Stimulated activated CD4-positive, alpha-beta T cell treated with anti-CD3 and anti-CD28 coated beads, Interleukin-4, amount 100 ng/mL, for 24 hours (primary cell): ENCODE measurements at regions not wholly inside any gene's neighbourhood (a gene's known extent, or its start where the extent isn't known, plus 50 kb on each side); places are given as distances from the start of the nearest gene placed in this dataset.

ENCODE experiments used
- DNase-seq: peaks from one replicate; pipeline ENCODE4 v3.0.0-alpha.2; 2020

GRCh38 chr9:89869793-89870580, 265.2 kb downstream of the GADD45G start:
- DNase-seq, result no peak

GRCh38 chr9:89871871-89872331, 267.1 kb downstream of the GADD45G start:
- DNase-seq, result no peak

GRCh38 chr9:89872426-89872912, 267.7 kb downstream of the GADD45G start:
- DNase-seq, result no peak

- DNase-seq, result no peak
These were observed 268.3 kb downstream of the GADD45G start for GRCh38 chr9:89872913-89873707.

GRCh38 chr9:89873801-89874200, 269.0 kb downstream of the GADD45G start:
- DNase-seq, result no peak

GRCh38 chr9:89874351-89875321, 269.8 kb downstream of the GADD45G start:
- DNase-seq, result no peak

- no peak for DNase-seq
These were observed 272.5 kb downstream of the GADD45G start for GRCh38 chr9:89877051-89878002.

- DNase-seq, result no peak
These were observed 273.2 kb downstream of the GADD45G start for GRCh38 chr9:89878003-89878411.

- DNase-seq, result no peak
These were observed 273.9 kb downstream of the GADD45G start for GRCh38 chr9:89878687-89879086.

- no peak for DNase-seq
These were observed 274.5 kb downstream of the GADD45G start for GRCh38 chr9:89879276-89879675.

GRCh38 chr9:89879701-89880100, 274.9 kb downstream of the GADD45G start:
- no peak for DNase-seq

GRCh38 chr9:89880161-89880560, 275.3 kb downstream of the GADD45G start:
- no peak for DNase-seq

- no peak for DNase-seq
These were observed 275.9 kb downstream of the GADD45G start for GRCh38 chr9:89880721-89881120.

- peak; percentile 1 for DNase-seq
These were observed 276.6 kb downstream of the GADD45G start for GRCh38 chr9:89881431-89881830.

GRCh38 chr9:89882930-89883361, 278.1 kb downstream of the GADD45G start:
- peak; percentile 0 for DNase-seq

- no peak for DNase-seq
These were observed 278.9 kb downstream of the GADD45G start for GRCh38 chr9:89883401-89884341.

- peak; percentile 1 for DNase-seq
These were observed 279.7 kb downstream of the GADD45G start for GRCh38 chr9:89884356-89885083.

- no peak for DNase-seq
These were observed 280.3 kb downstream of the GADD45G start for GRCh38 chr9:89885156-89885555.

GRCh38 chr9:89886281-89886700, 281.5 kb downstream of the GADD45G start:
- DNase-seq, result no peak
